Lung (tissue), 11 donors: ENCODE measurements at regions not wholly inside any gene's neighbourhood (a gene's known extent, or its start where the extent isn't known, plus 50 kb on each side); places are given as distances from the start of the nearest gene placed in this dataset.

ENCODE experiments used
- ATAC-seq: fragments of 200-7000 bp; cut with Tn5 transposase; one replicate; pipeline ENCODE4 v1.9.1; 2020; ENCODE audit warnings: moderate number of reproducible peaks; ENCODE audit not compliant: insufficient read depth, low FRiP score
- DNase-seq, 3 donors: peaks; one replicate each; pipeline ENCODE4 v3.0.0-alpha.2; 2013 to 2017
- H3K27ac ChIP-seq, 2 donors: one replicate each; pipeline ENCODE4 v1.5.1; 2013; ENCODE audit warnings: mild to moderate bottlenecking in 2 of 2, moderate library complexity in 2 of 2, control low read depth in 1 of 2, inconsistent platforms in 1 of 2, low read depth in 1 of 2, low read length in 1 of 2
- H3K27me3 ChIP-seq, 3 donors: one replicate each; pipeline ENCODE4 v1.5.1; 2013; ENCODE audit warnings: low read length in 2 of 3; ENCODE audit not compliant: control insufficient read depth in 3 of 3, insufficient read depth in 3 of 3
- H3K36me3 ChIP-seq, 4 donors: one replicate each; pipeline ENCODE4 v1.5.1; 2013; ENCODE audit warnings: low read length in 4 of 4, mild to moderate bottlenecking in 1 of 4, moderate library complexity in 1 of 4; ENCODE audit not compliant: control insufficient read depth in 4 of 4, insufficient read depth in 4 of 4
- H3K4me1 ChIP-seq, 5 donors: one replicate each; pipeline ENCODE4 v1.5.1; 2013; ENCODE audit warnings: low read length in 5 of 5, mild to moderate bottlenecking in 2 of 5, moderate library complexity in 1 of 5; ENCODE audit not compliant: control insufficient read depth in 5 of 5, insufficient read depth in 5 of 5
- H3K4me3 ChIP-seq: one replicate; pipeline ENCODE4 v1.5.1; 2013; ENCODE audit warnings: mild to moderate bottlenecking, control low read depth, moderate library complexity
- H3K9ac ChIP-seq, 2 donors: one replicate each; pipeline ENCODE4 v1.5.1; 2013; ENCODE audit warnings: low read length in 2 of 2, control low read depth in 1 of 2; ENCODE audit not compliant: insufficient read depth in 1 of 2
- H3K9me3 ChIP-seq, 4 donors: one replicate each; pipeline ENCODE4 v1.5.1; 2013; ENCODE audit warnings: low read length in 3 of 4, mild to moderate bottlenecking in 1 of 4, moderate library complexity in 1 of 4; ENCODE audit not compliant: control insufficient read depth in 4 of 4, insufficient read depth in 3 of 4
- CTCF ChIP-seq: IDR thresholded peaks from 2 replicates; pipeline ENCODE4 v1.5.1; 2012; ENCODE audit warnings: mild to moderate bottlenecking; ENCODE audit errors: control extremely low read depth, extremely low read depth
- WGBS, 2 donors: extraction: QIAGEN DNeasy Blood & Tissue Kit; methylation state at CpG; one replicate each; pipeline ENCODE4 v1.1.7; 2013; 5-methylcytosine and 5-hydroxymethylcytosine counted together
- donor health status: control.
- donor health status: control.
- donor health status: Bipolar disorder and iron deficiency.
- donor health status: healthy.
- donor health status: DM: yes; HTN: yes; CAD: no.

DNA sequence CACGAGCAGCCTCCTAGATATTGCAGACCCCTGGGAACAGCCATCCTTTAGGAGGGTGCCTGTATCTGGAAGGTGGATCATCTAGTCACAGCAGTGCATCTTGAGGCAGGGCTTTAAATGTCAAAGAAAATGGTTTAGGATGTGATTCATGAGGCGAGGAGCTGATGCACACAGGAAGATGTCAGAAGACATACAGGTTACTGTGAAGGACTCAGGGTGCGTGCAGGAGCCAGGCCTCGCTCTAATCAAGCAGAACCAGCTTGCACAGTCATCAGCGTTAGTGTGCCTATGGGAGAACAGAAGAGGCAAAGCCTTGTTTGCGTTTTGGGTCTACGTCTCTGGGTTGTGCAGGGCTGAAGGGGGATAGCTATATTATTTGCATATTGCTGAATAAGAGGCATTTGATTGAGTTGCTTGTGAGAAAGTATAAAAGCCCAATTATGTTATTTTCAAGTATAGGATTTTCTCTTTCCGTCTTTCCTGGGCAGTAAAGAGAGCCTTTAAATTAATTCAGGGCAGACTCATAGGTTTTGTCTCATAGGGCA is 77.3 kb upstream of the RPH3A start:
- WGBS, 2 donors: 83 to 84% methylated on average over 8 of the region's 8 CpGs

GRCh38 chr12:112716099-112717093 is 75.2 kb upstream of the RPH3A start:
- WGBS, 2 donors: 72 to 73% methylated on average over 11 of the region's 11 CpGs
- Histone ChIP-seq H3K9me3 (peaks cover 0 to 2% (median 0%) of the 10 kb centered on the region in 4 donors), H3K36me3 (no peaks in the 10 kb centered on the region), H3K4me3 (no peak overlapping the region), H3K27ac (no peak overlapping the region), H3K27me3 (peaks cover 0 to 3% (median 0%) of the 10 kb centered on the region in 3 donors), H3K4me1 (no peaks in the 10 kb centered on the region), H3K9ac (no peak overlapping the region)
- ATAC-seq (no peak), DNase-seq (peak in 1 of 3 donors; percentile 2)
- TF ChIP-seq CTCF: no peak

More for the DNA sequence above, 77.3 kb upstream of the RPH3A start:
- DNase-seq: no peak
- peaks cover 0 to 2% (median 0%) of the 10 kb centered on the region in 4 donors for H3K9me3 ChIP-seq
- ATAC-seq: no peak
- no peaks in the 10 kb centered on the region for H3K36me3 ChIP-seq
- no peak overlapping the region for H3K9ac ChIP-seq
- H3K4me3 ChIP-seq: no peak overlapping the region
- H3K4me1 ChIP-seq: no peaks in the 10 kb centered on the region
- H3K27ac ChIP-seq: no peak overlapping the region
- peaks cover 0 to 3% (median 0%) of the 10 kb centered on the region in 3 donors for H3K27me3 ChIP-seq
- TF ChIP-seq CTCF: no peak

- WGBS, 2 donors: 86 to 90% methylated on average over 3 of the region's 3 CpGs
- Histone ChIP-seq H3K4me3 (no peak overlapping the region), H3K27ac (no peak overlapping the region), H3K9ac (no peak overlapping the region), H3K36me3 (no peaks in the 10 kb centered on the region), H3K4me1 (no peaks in the 10 kb centered on the region), H3K9me3 (no peaks in the 10 kb centered on the region), H3K27me3 (peaks cover 0 to 3% (median 0%) of the 10 kb centered on the region in 3 donors)
- no peak for DNase-seq
- TF ChIP-seq CTCF: no peak
- ATAC-seq: no peak
Observed at GRCh38 chr12:112728864-112729263, 62.7 kb upstream of the RPH3A start.
